DOHH2 (cell line): ENCODE measurements at regions not wholly inside any gene's neighbourhood (a gene's known extent, or its start where the extent isn't known, plus 50 kb on each side); places are given as distances from the start of the nearest gene placed in this dataset.

ENCODE experiments used
- H3F3A ChIP-seq: fragments of 200-600 bp; sonication (generic), shearing (Covaris generic); 2 replicates; pipeline ENCODE4 v1.6.0; 2016; ENCODE audit warnings: antibody characterized with exemption, mild to moderate bottlenecking; ENCODE audit not compliant: control insufficient read depth, insufficient read depth
- H3K27ac ChIP-seq: fragments of 200-600 bp; sonication (generic); 2 replicates; pipeline ENCODE4 v1.5.1; 2014; ENCODE audit warnings: low read depth, mild to moderate bottlenecking, low read length, moderate library complexity
- H3K27me3 ChIP-seq: fragments of 200-600 bp; sonication (generic); 2 replicates; pipeline ENCODE4 v1.6.1; 2014; ENCODE audit warnings: mild to moderate bottlenecking, low read length, mixed read lengths; ENCODE audit not compliant: control insufficient read depth
- H3K36me3 ChIP-seq: fragments of 200-600 bp; sonication (generic); 2 replicates; pipeline ENCODE4 v1.6.1; 2014; ENCODE audit warnings: mild to moderate bottlenecking, low read length, moderate library complexity, mixed read lengths; ENCODE audit not compliant: control insufficient read depth
- H3K4me1 ChIP-seq: fragments of 200-600 bp; sonication (generic); 2 replicates; pipeline ENCODE4 v1.6.1; 2014; ENCODE audit warnings: mild to moderate bottlenecking, low read length, mixed read lengths; ENCODE audit not compliant: control insufficient read depth
- H3K4me2 ChIP-seq: fragments of 200-600 bp; sonication (generic); 2 replicates; pipeline ENCODE4 v1.6.0; 2014; ENCODE audit warnings: mild to moderate bottlenecking, low read length, moderate library complexity
- H3K4me3 ChIP-seq: fragments of 200-600 bp; sonication (generic); 2 replicates; pipeline ENCODE4 v1.5.1; 2014; ENCODE audit warnings: mild to moderate bottlenecking, low read length, mixed read lengths
- H3K79me2 ChIP-seq: fragments of 200-600 bp; sonication (generic); 2 replicates; pipeline ENCODE4 v1.6.1; 2014; ENCODE audit warnings: mild to moderate bottlenecking, low read length, mixed read lengths; ENCODE audit not compliant: control insufficient read depth
- H3K9me2 ChIP-seq: fragments of 200-600 bp; sonication (generic); replicated peaks from 2 replicates; pipeline ENCODE4 v1.6.1; 2014; ENCODE audit warnings: mild to moderate bottlenecking, low read length, mixed read lengths; ENCODE audit not compliant: control insufficient read depth
- H3K9me3 ChIP-seq: fragments of 200-600 bp; sonication (generic); 2 replicates; pipeline ENCODE4 v1.6.1; 2014; ENCODE audit warnings: antibody characterized with exemption, low read length, mixed read lengths; ENCODE audit not compliant: control insufficient read depth, insufficient read depth
- H4K20me1 ChIP-seq: fragments of 200-600 bp; sonication (generic); 2 replicates; pipeline ENCODE4 v1.6.0; 2014; ENCODE audit warnings: low read depth, mild to moderate bottlenecking, antibody characterized with exemption, low read length, moderate library complexity; ENCODE audit not compliant: control insufficient read depth, insufficient read depth
- EZH2phosphoT487 ChIP-seq: fragments of 200-600 bp; sonication (generic); IDR thresholded peaks from 2 replicates; pipeline ENCODE4 v1.6.1; 2017; ENCODE audit warnings: borderline replicate concordance, mild to moderate bottlenecking, antibody characterized with exemption, low read length, moderate library complexity, mixed read lengths
- TF ChIP-seq, protein P1 (sequence below): fragments of 200-600 bp; sonication (generic); IDR thresholded peaks from one replicate; pipeline ENCODE4 v1.5.1; 2014; ENCODE audit warnings: antibody characterized with exemption, mild to moderate bottlenecking, low read depth, low read length; ENCODE audit not compliant: poor library complexity, severe bottlenecking

DNA sequence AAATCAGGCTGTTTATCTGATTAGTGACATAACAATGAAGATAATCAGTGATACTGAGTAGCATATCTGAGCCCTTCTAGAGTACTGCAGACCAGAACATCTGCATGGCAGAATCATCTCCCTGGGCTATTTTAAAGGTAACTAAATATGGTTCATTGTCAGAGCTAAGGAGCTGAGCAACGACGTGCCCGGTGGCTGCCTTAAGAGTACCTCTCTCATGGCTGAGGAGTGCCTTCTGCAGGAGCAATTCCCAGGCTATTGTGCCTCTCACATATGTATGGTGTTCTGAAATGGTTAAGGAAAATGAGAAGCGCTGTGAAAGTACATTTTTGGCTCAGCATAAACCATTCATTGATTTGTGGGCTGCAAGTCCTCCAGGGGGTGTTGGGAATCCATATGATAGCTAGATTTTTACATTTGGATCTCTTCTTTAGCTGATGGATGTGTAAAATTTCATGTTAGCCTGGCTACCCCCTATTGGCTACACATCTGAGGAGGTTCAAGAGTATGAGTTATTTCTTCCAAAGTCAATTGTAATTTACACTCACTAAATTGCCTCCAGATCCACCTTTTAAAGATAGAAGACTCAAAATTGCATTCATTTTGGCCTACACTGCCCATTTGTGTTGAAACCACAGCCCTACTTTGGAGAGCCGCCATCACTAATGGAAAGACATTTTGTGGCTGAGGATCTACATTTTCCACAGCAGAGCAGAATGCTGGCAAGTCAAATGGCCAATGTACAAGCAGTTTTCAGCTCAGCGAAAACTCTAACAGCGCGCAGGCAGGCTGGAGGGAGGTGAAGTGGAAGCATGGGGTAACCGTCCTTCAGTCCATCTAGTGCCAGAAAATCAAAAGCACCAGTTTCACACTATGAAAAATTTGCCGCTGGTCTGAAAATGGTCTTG lies 198.0 kb downstream of the SIM1 start:
- no peak overlapping the region for H3K4me2 ChIP-seq
- H3K9me2 ChIP-seq, result no peaks in the 10 kb centered on the region
- H3K36me3 ChIP-seq, result no peaks in the 10 kb centered on the region
- TF ChIP-seq EZH2phosphoT487, result no peak
- TF ChIP-seq, protein P1, sequence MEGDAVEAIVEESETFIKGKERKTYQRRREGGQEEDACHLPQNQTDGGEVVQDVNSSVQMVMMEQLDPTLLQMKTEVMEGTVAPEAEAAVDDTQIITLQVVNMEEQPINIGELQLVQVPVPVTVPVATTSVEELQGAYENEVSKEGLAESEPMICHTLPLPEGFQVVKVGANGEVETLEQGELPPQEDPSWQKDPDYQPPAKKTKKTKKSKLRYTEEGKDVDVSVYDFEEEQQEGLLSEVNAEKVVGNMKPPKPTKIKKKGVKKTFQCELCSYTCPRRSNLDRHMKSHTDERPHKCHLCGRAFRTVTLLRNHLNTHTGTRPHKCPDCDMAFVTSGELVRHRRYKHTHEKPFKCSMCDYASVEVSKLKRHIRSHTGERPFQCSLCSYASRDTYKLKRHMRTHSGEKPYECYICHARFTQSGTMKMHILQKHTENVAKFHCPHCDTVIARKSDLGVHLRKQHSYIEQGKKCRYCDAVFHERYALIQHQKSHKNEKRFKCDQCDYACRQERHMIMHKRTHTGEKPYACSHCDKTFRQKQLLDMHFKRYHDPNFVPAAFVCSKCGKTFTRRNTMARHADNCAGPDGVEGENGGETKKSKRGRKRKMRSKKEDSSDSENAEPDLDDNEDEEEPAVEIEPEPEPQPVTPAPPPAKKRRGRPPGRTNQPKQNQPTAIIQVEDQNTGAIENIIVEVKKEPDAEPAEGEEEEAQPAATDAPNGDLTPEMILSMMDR, result no peak
- H3K9me3 ChIP-seq, result no peaks in the 10 kb centered on the region
- H3K79me2 ChIP-seq, result no peaks in the 10 kb centered on the region
- no peaks in the 10 kb centered on the region for H4K20me1 ChIP-seq
- H3K27ac ChIP-seq, result no peak overlapping the region
- no peaks in the 10 kb centered on the region for H3K4me1 ChIP-seq
- H3F3A ChIP-seq, result no peaks in the 10 kb centered on the region
- H3K27me3 ChIP-seq, result no peaks in the 10 kb centered on the region
- no peak overlapping the region for H3K4me3 ChIP-seq

GRCh38 chr6:100262086-100262485 lies 202.6 kb downstream of the SIM1 start:
- no peak overlapping the region for H3K4me2 ChIP-seq

DNA sequence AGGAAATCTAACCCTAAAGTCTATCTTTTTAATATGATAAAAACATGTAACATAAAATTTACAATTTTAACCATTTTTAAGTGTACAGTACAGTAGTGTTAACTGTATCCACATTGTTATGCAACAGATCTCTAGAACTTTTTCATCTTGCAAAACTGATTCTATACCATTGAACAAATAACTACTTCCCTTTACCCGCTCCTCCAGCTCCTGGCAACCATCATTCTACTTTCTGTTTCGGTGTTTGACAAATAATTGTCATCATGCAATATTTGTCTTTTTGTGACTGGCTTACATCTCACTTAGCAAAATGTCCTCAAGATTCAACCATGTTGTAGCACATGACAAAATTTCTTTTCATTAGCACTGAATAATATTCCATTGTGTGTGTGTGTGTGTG lies 203.2 kb downstream of the SIM1 start:
- no peaks in the 10 kb centered on the region for H3K36me3 ChIP-seq
- no peaks in the 10 kb centered on the region for H3K27me3 ChIP-seq
- H3K9me3 ChIP-seq, result no peaks in the 10 kb centered on the region
- H3K27ac ChIP-seq, result no peak overlapping the region
- H3K9me2 ChIP-seq, result no peaks in the 10 kb centered on the region
- H3F3A ChIP-seq, result no peaks in the 10 kb centered on the region
- no peak overlapping the region for H3K4me3 ChIP-seq
- no peak for TF ChIP-seq EZH2phosphoT487
- TF ChIP-seq, protein P1, result no peak
- no peaks in the 10 kb centered on the region for H4K20me1 ChIP-seq
- H3K4me1 ChIP-seq, result no peaks in the 10 kb centered on the region
- H3K79me2 ChIP-seq, result no peaks in the 10 kb centered on the region
- no peak overlapping the region for H3K4me2 ChIP-seq

More at GRCh38 chr6:100262086-100262485, 202.6 kb downstream of the SIM1 start:
- H3K4me3 ChIP-seq, result no peak overlapping the region
- no peaks in the 10 kb centered on the region for H3K27me3 ChIP-seq
- H4K20me1 ChIP-seq, result no peaks in the 10 kb centered on the region
- no peaks in the 10 kb centered on the region for H3K4me1 ChIP-seq
- no peaks in the 10 kb centered on the region for H3K79me2 ChIP-seq
- TF ChIP-seq, protein P1, result no peak
- no peak for TF ChIP-seq EZH2phosphoT487
- no peak overlapping the region for H3K27ac ChIP-seq
- H3F3A ChIP-seq, result no peaks in the 10 kb centered on the region
- no peaks in the 10 kb centered on the region for H3K9me2 ChIP-seq
- H3K36me3 ChIP-seq, result no peaks in the 10 kb centered on the region
- no peaks in the 10 kb centered on the region for H3K9me3 ChIP-seq
